BJ (cell line): ENCODE measurements at regions not wholly inside any gene's neighbourhood (a gene's known extent, or its start where the extent isn't known, plus 50 kb on each side); places are given as distances from the start of the nearest gene placed in this dataset.
A peak's percentile ranks its signal among the peaks of the same experiment; 100 is the strongest.

Experiments used
- CTCF ChIA-PET: fragments of 350-600 bp; formaldehyde crosslinking; extraction: SDS; loops from one replicate; lab custom pipeline; 2021; ENCODE audit warnings: antibody characterized with exemption, inconsistent platforms; lab: Yijun Ruan, JAX
- POLR2A ChIA-PET: fragments of 300-600 bp; sonication (Branson Sonifier 250); formaldehyde crosslinking; extraction: SDS; loops from one replicate; lab custom pipeline; 2021; ENCODE audit warnings: antibody characterized with exemption; lab: Charles Lee
- DNase-seq: peaks from one replicate; pipeline ENCODE4 v3.0.0-alpha.2; 2011; ENCODE audit warnings: low read depth
- H3K27me3 ChIP-seq: 2 replicates; pipeline ENCODE4 v1.6.0; 2011; ENCODE audit warnings: low read length; ENCODE audit not compliant: control insufficient read depth, insufficient read depth
- H3K36me3 ChIP-seq: 2 replicates; pipeline ENCODE4 v1.5.1; 2011; ENCODE audit warnings: low read length; ENCODE audit not compliant: control insufficient read depth, insufficient read depth
- H3K4me3 ChIP-seq: 2 replicates; pipeline ENCODE4 v1.5.1; 2011; ENCODE audit warnings: low read depth, mild to moderate bottlenecking, control low read depth, low read length
- TF ChIP-seq, protein P1 (sequence below): IDR thresholded peaks from 2 replicates; pipeline ENCODE4 v1.5.1; 2011; ENCODE audit warnings: low read depth, mild to moderate bottlenecking, control low read depth, inconsistent platforms, low read length, moderate library complexity; ENCODE audit not compliant: insufficient read depth

DNA sequence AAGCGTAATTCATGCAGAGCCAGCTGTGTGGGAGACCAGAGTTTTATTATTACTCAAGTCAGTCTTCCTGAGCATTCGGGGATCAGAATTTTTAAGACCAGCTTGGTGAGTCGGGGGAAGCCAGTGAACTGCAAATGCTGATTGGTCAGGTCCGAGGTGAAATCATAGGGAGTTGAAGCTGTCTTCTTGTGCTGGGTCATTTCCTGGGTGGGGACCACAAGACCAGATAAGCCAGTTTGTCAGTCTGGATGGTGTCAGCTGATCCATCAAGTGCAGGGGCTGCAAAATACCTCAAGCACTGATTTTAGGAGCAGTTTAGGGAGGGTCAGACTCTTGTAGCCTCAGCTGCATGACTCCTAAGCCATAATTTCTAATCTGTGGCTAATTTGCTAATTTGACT lies 228.1 kb upstream of the ATP10A start:
- no peaks in the 10 kb centered on the region for H3K36me3 ChIP-seq
- no peak overlapping the region for H3K4me3 ChIP-seq
- POLR2A ChIA-PET, result no interaction called here
- DNase-seq, result no peak
- no peaks in the 10 kb centered on the region for H3K27me3 ChIP-seq
- TF ChIP-seq, protein P1, sequence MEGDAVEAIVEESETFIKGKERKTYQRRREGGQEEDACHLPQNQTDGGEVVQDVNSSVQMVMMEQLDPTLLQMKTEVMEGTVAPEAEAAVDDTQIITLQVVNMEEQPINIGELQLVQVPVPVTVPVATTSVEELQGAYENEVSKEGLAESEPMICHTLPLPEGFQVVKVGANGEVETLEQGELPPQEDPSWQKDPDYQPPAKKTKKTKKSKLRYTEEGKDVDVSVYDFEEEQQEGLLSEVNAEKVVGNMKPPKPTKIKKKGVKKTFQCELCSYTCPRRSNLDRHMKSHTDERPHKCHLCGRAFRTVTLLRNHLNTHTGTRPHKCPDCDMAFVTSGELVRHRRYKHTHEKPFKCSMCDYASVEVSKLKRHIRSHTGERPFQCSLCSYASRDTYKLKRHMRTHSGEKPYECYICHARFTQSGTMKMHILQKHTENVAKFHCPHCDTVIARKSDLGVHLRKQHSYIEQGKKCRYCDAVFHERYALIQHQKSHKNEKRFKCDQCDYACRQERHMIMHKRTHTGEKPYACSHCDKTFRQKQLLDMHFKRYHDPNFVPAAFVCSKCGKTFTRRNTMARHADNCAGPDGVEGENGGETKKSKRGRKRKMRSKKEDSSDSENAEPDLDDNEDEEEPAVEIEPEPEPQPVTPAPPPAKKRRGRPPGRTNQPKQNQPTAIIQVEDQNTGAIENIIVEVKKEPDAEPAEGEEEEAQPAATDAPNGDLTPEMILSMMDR, result no peak
- CTCF ChIA-PET, result no interaction called here

DNA sequence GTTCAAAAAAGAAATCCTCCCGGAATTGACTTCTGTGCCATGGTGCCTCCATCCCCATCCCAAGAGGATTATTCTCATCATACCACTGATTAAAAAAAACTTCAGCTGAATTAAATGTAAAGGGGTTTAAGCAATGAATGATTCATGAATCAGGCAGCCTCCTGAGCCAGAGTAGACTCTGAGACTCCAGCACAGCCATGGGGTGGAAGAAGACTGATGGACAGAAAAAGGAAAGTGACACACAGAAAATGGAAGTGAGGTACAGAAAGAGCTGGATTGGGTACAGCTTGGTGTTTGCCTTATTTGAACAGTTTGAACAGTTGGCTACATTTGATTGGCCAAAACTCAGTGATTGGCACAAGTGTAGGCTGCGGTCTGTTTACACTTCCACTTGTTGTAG lies 224.8 kb upstream of the ATP10A start:
- Histone ChIP-seq H3K36me3 (no peaks in the 10 kb centered on the region), H3K4me3 (no peak overlapping the region), H3K27me3 (no peaks in the 10 kb centered on the region)
- ChIA-PET POLR2A (interaction anchor here (0.6 kb wide), 1 partner anchor 403 kb away, joined by 4 read pairs; no protein-coding TSS in a partner anchor), CTCF (interaction anchor here (1.0 to 1.1 kb wide), 2 partner anchors 8 to 173 kb away, joined by 3 read pairs; no protein-coding TSS in a partner anchor)
- TF ChIP-seq, protein P1, result no peak
- no peak for DNase-seq

DNA sequence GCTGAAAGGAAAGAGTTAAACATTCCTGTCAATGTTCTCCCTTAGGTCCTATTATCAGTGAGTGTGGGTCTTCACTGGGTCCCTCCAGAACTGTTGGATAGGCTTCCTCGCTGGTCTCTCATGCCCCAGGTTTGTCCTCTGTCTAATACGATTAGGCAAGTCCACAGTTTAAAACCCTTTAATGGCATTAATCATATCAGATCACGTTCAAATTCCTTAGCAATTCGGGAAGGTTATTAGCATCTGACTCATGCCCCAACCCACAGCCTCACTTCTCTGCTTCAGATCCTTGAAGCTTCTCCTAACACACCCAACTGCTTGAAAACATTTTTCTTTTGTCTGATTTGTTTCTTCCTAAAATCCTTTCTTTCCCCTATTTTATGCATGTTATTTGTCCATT lies 224.3 kb upstream of the ATP10A start:
- ChIA-PET CTCF (interaction anchor here (1.0 to 1.1 kb wide), 2 partner anchors 8 to 173 kb away, joined by 3 read pairs; no protein-coding TSS in a partner anchor), POLR2A (no interaction called here)
- no peak overlapping the region for H3K4me3 ChIP-seq
- H3K27me3 ChIP-seq, result no peaks in the 10 kb centered on the region
- TF ChIP-seq, protein P1, result no peak
- peak; percentile 31 for DNase-seq
- H3K36me3 ChIP-seq, result no peaks in the 10 kb centered on the region

DNA sequence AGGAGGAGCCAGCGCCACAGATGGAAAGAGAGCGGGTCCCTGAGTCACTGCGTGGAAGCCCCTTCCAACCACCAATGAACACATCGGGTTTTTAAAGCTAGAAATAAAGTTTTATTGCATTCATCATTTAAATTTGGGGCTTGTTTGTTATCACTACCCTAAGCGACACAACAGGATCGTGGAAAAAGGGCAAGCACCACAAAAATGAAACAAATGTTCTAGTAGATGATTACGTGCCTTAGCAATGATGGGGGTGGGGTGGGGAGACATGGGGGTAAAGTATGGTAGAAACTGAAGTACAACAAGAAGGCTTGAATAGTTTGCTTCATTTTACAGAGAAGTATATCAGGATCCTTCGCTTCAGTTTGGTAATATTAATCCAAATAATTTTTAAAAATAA lies 221.6 kb upstream of the ATP10A start:
- DNase-seq, result no peak
- Histone ChIP-seq H3K4me3 (no peak overlapping the region), H3K27me3 (no peaks in the 10 kb centered on the region), H3K36me3 (no peaks in the 10 kb centered on the region)
- TF ChIP-seq, protein P1, result no peak
- POLR2A ChIA-PET, result no interaction called here
- CTCF ChIA-PET, result interaction anchor here (2.5 kb wide), 1 partner anchor 10 kb away, joined by 12 read pairs; no protein-coding TSS in a partner anchor

DNA sequence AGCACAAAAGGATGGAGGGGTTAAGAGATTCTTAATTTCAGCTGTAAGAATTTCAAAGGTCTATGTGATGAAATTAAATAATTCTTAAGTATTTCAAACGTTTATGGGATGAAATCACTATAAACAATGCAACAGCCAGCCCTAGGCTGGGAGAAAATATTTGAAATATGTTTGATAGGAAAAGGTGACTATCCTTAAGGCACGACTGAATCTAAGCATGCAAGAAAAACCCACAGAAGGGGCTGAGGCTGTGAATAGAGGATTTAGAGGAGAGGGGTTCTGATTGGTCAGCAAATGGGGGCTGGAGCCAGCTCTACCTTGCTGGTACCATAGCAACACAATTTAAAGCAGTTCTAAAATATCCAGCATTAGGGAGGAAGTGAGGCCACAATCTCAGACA lies 220.8 kb upstream of the ATP10A start:
- ChIA-PET POLR2A (no interaction called here), CTCF (interaction anchor here (1.0 to 1.2 kb wide), 2 partner anchors 12 to 14 kb away, joined by 3 to 4 read pairs; no protein-coding TSS in a partner anchor)
- Histone ChIP-seq H3K27me3 (no peaks in the 10 kb centered on the region), H3K4me3 (no peak overlapping the region), H3K36me3 (no peaks in the 10 kb centered on the region)
- no peak for DNase-seq
- TF ChIP-seq, protein P1, result no peak
